ENCODE measurements at regions not wholly inside any gene's neighbourhood (a gene's known extent, or its start where the extent isn't known, plus 50 kb on each side); places are given as distances from the start of the nearest gene placed in this dataset.
"Not testable (repeated sequence)": the region's sequence is repeated elsewhere in the genome, so short reads cannot be mapped to it uniquely, and the experiment has no call there.

GRCh38 chr21:15119486-15119885 is 54.7 kb upstream of the NRIP1 start:
- DNase-seq (ENCODE audit: low read depth), result no peak

- DNase-seq (ENCODE audit: low read depth), result no peak
Observed at GRCh38 chr21:15121097-15121654, 56.4 kb upstream of the NRIP1 start.

- DNase-seq (ENCODE audit: low read depth), result peak; percentile 21
Observed at GRCh38 chr21:15121655-15122120, 56.9 kb upstream of the NRIP1 start.

GRCh38 chr21:15122241-15122640 is 57.4 kb upstream of the NRIP1 start:
- DNase-seq (ENCODE audit: low read depth), result no peak

GRCh38 chr21:15124731-15125130 is 59.9 kb upstream of the NRIP1 start:
- DNase-seq (ENCODE audit: low read depth), result no peak

GRCh38 chr21:15126948-15127347 is 62.1 kb upstream of the NRIP1 start:
- no peak for DNase-seq (ENCODE audit: low read depth)

- DNase-seq (ENCODE audit: low read depth), result no peak
Observed at GRCh38 chr21:15127437-15127836, 62.6 kb upstream of the NRIP1 start.

GRCh38 chr21:15128267-15128666 is 63.5 kb upstream of the NRIP1 start:
- DNase-seq (ENCODE audit: low read depth), result no peak

GRCh38 chr21:15128714-15129113 is 63.9 kb upstream of the NRIP1 start:
- not testable (repeated sequence) for DNase-seq (ENCODE audit: low read depth)

- no peak for DNase-seq (ENCODE audit: low read depth)
Observed at GRCh38 chr21:15130326-15130725, 65.5 kb upstream of the NRIP1 start.

- DNase-seq (ENCODE audit: low read depth), result no peak
Observed at GRCh38 chr21:15130751-15131150, 66.0 kb upstream of the NRIP1 start.

- no peak for DNase-seq (ENCODE audit: low read depth)
Observed at GRCh38 chr21:15132781-15133180, 68.0 kb upstream of the NRIP1 start.

GRCh38 chr21:15134701-15135470 is 70.1 kb upstream of the NRIP1 start:
- DNase-seq (ENCODE audit: low read depth), result no peak

- peak; percentile 5 for DNase-seq (ENCODE audit: low read depth)
Observed at GRCh38 chr21:15135867-15136629, 71.2 kb upstream of the NRIP1 start.

- DNase-seq (ENCODE audit: low read depth), result no peak
Observed at GRCh38 chr21:15138490-15138889, 73.7 kb upstream of the NRIP1 start.

GRCh38 chr21:15139898-15140297 is 75.1 kb upstream of the NRIP1 start:
- DNase-seq (ENCODE audit: low read depth), result no peak

- DNase-seq (ENCODE audit: low read depth), result no peak
Observed at GRCh38 chr21:15140321-15141019, 75.7 kb upstream of the NRIP1 start.

- no peak for DNase-seq (ENCODE audit: low read depth)
Observed at GRCh38 chr21:15141261-15141970, 76.6 kb upstream of the NRIP1 start.

- DNase-seq (ENCODE audit: low read depth), result no peak
Observed at GRCh38 chr21:15144026-15144425, 79.2 kb upstream of the NRIP1 start.

- no peak for DNase-seq (ENCODE audit: low read depth)
Observed at GRCh38 chr21:15148437-15148836, 83.6 kb upstream of the NRIP1 start.

GRCh38 chr21:15149600-15150224 is 84.9 kb upstream of the NRIP1 start:
- no peak for DNase-seq (ENCODE audit: low read depth)
